Neuronal stem cell (in vitro differentiated cells): ENCODE measurements at regions not wholly inside any gene's neighbourhood (a gene's known extent, or its start where the extent isn't known, plus 50 kb on each side); places are given as distances from the start of the nearest gene placed in this dataset.

Source experiments
- DNase-seq: peaks from one replicate; pipeline ENCODE4 v3.0.0-alpha.2; 2013; ENCODE audit warnings: low spot score
- H2AFZ ChIP-seq: one replicate; pipeline ENCODE4 v1.6.1; 2013; ENCODE audit warnings: mild to moderate bottlenecking, low read length, inconsistent platforms
- H2AK5ac ChIP-seq: 2 replicates; pipeline ENCODE4 v1.6.1; 2013; ENCODE audit warnings: low read depth, mild to moderate bottlenecking, inconsistent platforms, low read length, moderate library complexity, mixed read lengths
- H2BK120ac ChIP-seq: 2 replicates; pipeline ENCODE4 v1.6.1; 2013; ENCODE audit warnings: low read depth, mild to moderate bottlenecking, inconsistent platforms, low read length, moderate library complexity, mixed read lengths
- H2BK12ac ChIP-seq: one replicate; pipeline ENCODE4 v1.6.1; 2013; ENCODE audit warnings: low read length, inconsistent platforms
- H2BK15ac ChIP-seq: 2 replicates; pipeline ENCODE4 v1.6.1; 2013; ENCODE audit warnings: mild to moderate bottlenecking, low read length, inconsistent platforms, mixed read lengths
- H2BK5ac ChIP-seq: one replicate; pipeline ENCODE4 v1.6.1; 2013; ENCODE audit warnings: inconsistent platforms, mild to moderate bottlenecking, low read length, moderate library complexity
- H3K14ac ChIP-seq: one replicate; pipeline ENCODE4 v1.6.1; 2013; ENCODE audit warnings: low read length, inconsistent platforms
- H3K18ac ChIP-seq: 2 replicates; pipeline ENCODE4 v1.6.1; 2013; ENCODE audit warnings: low read length, inconsistent platforms
- H3K23ac ChIP-seq: 2 replicates; pipeline ENCODE4 v1.6.1; 2013; ENCODE audit warnings: low read depth, mild to moderate bottlenecking, mixed read lengths, low read length, inconsistent platforms; ENCODE audit not compliant: poor library complexity
- H3K27ac ChIP-seq: replicated peaks from 3 replicates; pipeline ENCODE4 v1.5.1; 2013; ENCODE audit warnings: low read length, inconsistent platforms
- H3K27me3 ChIP-seq, 3 experiments: 2 replicates each; pipeline ENCODE4 v1.6.1; 2013; ENCODE audit warnings: low read length in 3 of 3, mild to moderate bottlenecking in 2 of 3, inconsistent platforms in 1 of 3, low read depth in 1 of 3, mixed read lengths in 1 of 3, moderate library complexity in 1 of 3; ENCODE audit not compliant: control insufficient read depth in 3 of 3, insufficient read depth in 3 of 3
- H3K36me3 ChIP-seq, 2 donors: replicated peaks in 1 of 2; 2 replicates each; pipeline ENCODE4 v1.6.1; 2013; ENCODE audit warnings: low read length in 2 of 2; ENCODE audit not compliant: control insufficient read depth in 2 of 2, insufficient read depth in 2 of 2
- H3K4ac ChIP-seq: 2 replicates; pipeline ENCODE4 v1.6.1; 2013; ENCODE audit warnings: inconsistent platforms, mild to moderate bottlenecking, low read length, moderate library complexity
- H3K4me1 ChIP-seq, 2 donors: 1 replicate in 1 of 2; 2 replicates in 1 of 2; pipeline ENCODE4 v1.6.1; 2013; ENCODE audit warnings: low read length in 2 of 2, low read depth in 1 of 2; ENCODE audit not compliant: control insufficient read depth in 2 of 2, insufficient read depth in 1 of 2
- H3K4me2 ChIP-seq: one replicate; pipeline ENCODE4 v1.6.1; 2013; ENCODE audit warnings: mild to moderate bottlenecking, low read length, inconsistent platforms; ENCODE audit not compliant: insufficient read depth, poor library complexity, severe bottlenecking
- H3K4me3 ChIP-seq, 2 donors: 2 replicates each; pipeline ENCODE4 v1.5.1; 2013; ENCODE audit warnings: low read length in 2 of 2, mild to moderate bottlenecking in 2 of 2, inconsistent platforms in 1 of 2, moderate library complexity in 1 of 2
- H3K79me1 ChIP-seq: one replicate; pipeline ENCODE4 v1.6.1; 2013; ENCODE audit warnings: low read depth, mild to moderate bottlenecking, inconsistent platforms, low read length, moderate library complexity
- H3K9ac ChIP-seq: one replicate; pipeline ENCODE4 v1.6.1; 2013; ENCODE audit warnings: mild to moderate bottlenecking, low read depth, low read length, inconsistent platforms; ENCODE audit not compliant: poor library complexity
- H3K9me3 ChIP-seq, 2 donors: replicated peaks in 1 of 2; 2 replicates each; pipeline versions ENCODE3 to v1.6.1; 2013; ENCODE audit warnings: low read length in 2 of 2, mild to moderate bottlenecking in 2 of 2, inconsistent platforms in 1 of 2, low read depth in 1 of 2, mixed read lengths in 1 of 2, moderate library complexity in 1 of 2; ENCODE audit not compliant: control insufficient read depth in 2 of 2, insufficient read depth in 1 of 2
- H4K8ac ChIP-seq: one replicate; pipeline ENCODE4 v1.6.1; 2013; ENCODE audit warnings: low read depth, mild to moderate bottlenecking, inconsistent platforms, low read length, moderate library complexity
- H4K91ac ChIP-seq: one replicate; pipeline ENCODE4 v1.6.1; 2013; ENCODE audit warnings: low read length, low read depth, mild to moderate bottlenecking, inconsistent platforms; ENCODE audit not compliant: poor library complexity
- WGBS, 2 donors: extraction: QIAGEN DNeasy Blood & Tissue Kit; methylation state at CpG; one replicate each; pipeline ENCODE4 v1.1.7; 2013; ENCODE audit warnings: missing lambda C conversion rate in 2 of 2, mixed read lengths in 1 of 2; ENCODE audit not compliant: insufficient read length in 2 of 2, insufficient replicate concordance in 1 of 2; ENCODE audit errors: extremely low coverage in 2 of 2; 5-methylcytosine and 5-hydroxymethylcytosine counted together

DNA sequence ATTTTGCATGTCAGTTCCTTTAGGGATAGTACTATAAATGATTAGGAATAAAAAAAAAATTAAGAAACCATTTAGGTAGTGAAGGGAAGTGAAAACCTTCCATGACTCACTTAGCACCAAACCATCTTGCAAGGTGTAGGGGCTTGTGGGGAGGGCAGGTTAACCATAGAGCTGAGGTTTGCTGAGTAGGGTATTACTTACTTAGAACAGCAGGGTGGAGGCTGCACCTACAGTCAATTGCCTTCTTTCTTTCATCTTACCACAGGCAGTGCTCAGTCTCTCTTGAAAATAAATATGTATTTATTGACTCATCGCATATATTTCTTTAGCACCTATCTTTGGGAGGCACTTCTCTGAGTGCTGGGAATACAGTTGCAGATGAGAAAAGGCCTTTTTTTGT, 104.9 kb upstream of the GIMD1 start:
- Histone ChIP-seq H3K4me1 (no peaks in the 10 kb centered on the region), H2AK5ac (no peak overlapping the region), H4K91ac (no peak overlapping the region), H2AFZ (no peak overlapping the region), H2BK120ac (no peak overlapping the region), H3K9ac (no peak overlapping the region), H3K23ac (no peak overlapping the region), H2BK5ac (no peak overlapping the region), H3K79me1 (no peaks in the 10 kb centered on the region), H3K27me3 (no peaks in the 10 kb centered on the region), H2BK12ac (no peak overlapping the region), H3K18ac (no peak overlapping the region), H2BK15ac (no peak overlapping the region), H4K8ac (no peak overlapping the region), H3K14ac (no peak overlapping the region), H3K4ac (no peak overlapping the region), H3K27ac (no peak overlapping the region), H3K9me3 (no peaks in the 10 kb centered on the region), H3K4me3 (no peak overlapping the region), H3K4me2 (no peak overlapping the region), H3K36me3 (no peaks in the 10 kb centered on the region)
- DNase-seq = no peak
- WGBS, 2 donors = no CpG with 5 or more reads among the region's 1 CpG

DNA sequence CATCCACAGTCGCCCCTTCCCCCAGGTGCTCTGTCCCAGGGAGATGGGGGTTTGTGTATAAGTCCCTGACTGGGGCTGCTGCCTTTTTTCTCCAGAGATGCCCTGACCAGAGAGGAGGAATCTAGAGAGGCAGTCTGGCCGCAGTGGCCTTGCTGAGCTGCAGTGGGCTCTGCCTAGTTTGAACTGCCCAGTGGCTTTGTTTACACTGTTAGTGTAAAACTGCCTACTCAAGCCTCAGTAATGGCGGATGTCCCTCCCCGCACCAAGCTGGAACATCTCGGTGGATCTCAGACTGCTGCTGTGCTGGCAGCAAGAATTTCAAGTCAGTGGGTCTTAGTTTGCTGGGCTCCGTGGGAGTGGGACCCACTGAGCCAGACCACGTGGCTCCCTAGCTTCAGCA, 102.6 kb upstream of the GIMD1 start:
- no peaks in the 10 kb centered on the region for H3K27me3 ChIP-seq
- no peak overlapping the region for H3K4ac ChIP-seq

DNA sequence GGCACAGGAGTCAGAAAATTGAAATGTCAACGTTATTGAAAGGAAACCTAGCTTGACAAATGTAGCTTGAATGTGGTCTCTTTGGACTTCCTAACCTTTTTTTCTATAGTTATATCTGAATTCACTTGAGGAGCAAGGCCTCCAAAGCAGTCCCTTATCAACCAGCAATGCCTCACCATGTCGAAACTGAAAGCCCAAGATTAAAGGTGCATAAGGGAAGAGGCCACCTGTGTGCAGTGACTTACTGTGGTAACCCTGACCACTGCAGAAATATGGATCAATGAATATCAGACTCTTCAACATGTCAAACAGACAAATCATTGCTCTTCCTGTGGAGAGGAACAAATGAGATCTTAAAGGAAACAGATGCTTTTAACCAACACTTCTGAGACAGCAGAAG, 95.0 kb upstream of the GIMD1 start:
- no CpG with 5 or more reads among the region's 2 CpGs for WGBS, 2 donors
- H3K4me3 ChIP-seq = no peak overlapping the region
- H3K14ac ChIP-seq = no peak overlapping the region
- H3K9me3 ChIP-seq = no peaks in the 10 kb centered on the region
- no peak overlapping the region for H4K8ac ChIP-seq
- H2BK5ac ChIP-seq = no peak overlapping the region
- H3K4me1 ChIP-seq = no peaks in the 10 kb centered on the region
- H3K4me2 ChIP-seq = no peak overlapping the region
- no peak overlapping the region for H2BK120ac ChIP-seq
- no peak overlapping the region for H3K23ac ChIP-seq
- no peaks in the 10 kb centered on the region for H3K27me3 ChIP-seq
- no peak overlapping the region for H4K91ac ChIP-seq
- no peak overlapping the region for H3K18ac ChIP-seq
- no peak overlapping the region for H3K9ac ChIP-seq
- no peaks in the 10 kb centered on the region for H3K36me3 ChIP-seq
- no peaks in the 10 kb centered on the region for H3K79me1 ChIP-seq
- no peak overlapping the region for H2BK12ac ChIP-seq
- no peak overlapping the region for H3K27ac ChIP-seq
- H2BK15ac ChIP-seq = no peak overlapping the region
- H2AFZ ChIP-seq = no peak overlapping the region
- H2AK5ac ChIP-seq = no peak overlapping the region
- H3K4ac ChIP-seq = no peak overlapping the region
- DNase-seq = no peak

More for the DNA sequence above, 102.6 kb upstream of the GIMD1 start:
- Histone ChIP-seq H2BK15ac (no peak overlapping the region), H3K9me3 (no peaks in the 10 kb centered on the region), H2AK5ac (no peak overlapping the region), H4K8ac (peak overlapping the region; percentile 43), H3K4me2 (no peak overlapping the region), H4K91ac (no peak overlapping the region), H3K14ac (no peak overlapping the region), H3K4me3 (no peak overlapping the region), H2BK5ac (no peak overlapping the region), H3K27ac (no peak overlapping the region), H2AFZ (no peak overlapping the region), H3K36me3 (no peaks in the 10 kb centered on the region), H3K4me1 (no peaks in the 10 kb centered on the region), H3K79me1 (no peaks in the 10 kb centered on the region), H2BK12ac (no peak overlapping the region), H3K18ac (no peak overlapping the region), H3K9ac (no peak overlapping the region), H2BK120ac (no peak overlapping the region), H3K23ac (no peak overlapping the region)
- WGBS, 2 donors = no CpG with 5 or more reads among the region's 7 CpGs
- DNase-seq = no peak

DNA sequence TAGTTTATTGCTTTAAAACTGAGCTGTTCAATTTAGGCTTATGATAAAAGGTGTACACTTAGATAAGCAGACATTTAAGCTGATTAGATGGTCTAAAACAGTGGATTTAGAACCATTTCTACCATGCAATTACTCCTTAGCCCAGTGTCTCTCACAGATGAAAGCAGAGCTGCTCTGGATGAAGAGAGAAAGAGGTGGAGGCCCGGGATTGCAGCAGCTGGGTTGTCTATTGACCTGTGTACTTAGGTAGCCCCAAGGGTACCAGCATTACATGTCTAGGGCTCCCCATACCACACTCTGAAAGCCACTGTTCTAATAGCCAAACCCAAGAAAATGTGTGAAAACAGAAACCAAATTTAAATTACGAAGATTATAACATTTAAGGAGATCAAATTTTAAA, 86.0 kb upstream of the GIMD1 start:
- Histone ChIP-seq H3K27ac (no peak overlapping the region), H2AK5ac (no peak overlapping the region), H2BK5ac (no peak overlapping the region), H2AFZ (no peak overlapping the region), H2BK15ac (no peak overlapping the region), H3K27me3 (peaks cover 0 to 1% (median 0%) of the 10 kb centered on the region in 3 experiments), H3K9ac (no peak overlapping the region), H3K36me3 (no peaks in the 10 kb centered on the region), H3K4me2 (no peak overlapping the region), H2BK12ac (no peak overlapping the region), H3K23ac (no peak overlapping the region), H3K79me1 (no peaks in the 10 kb centered on the region), H3K9me3 (no peaks in the 10 kb centered on the region), H3K4me1 (no peaks in the 10 kb centered on the region), H3K18ac (no peak overlapping the region), H2BK120ac (no peak overlapping the region), H3K4me3 (no peak overlapping the region), H3K4ac (no peak overlapping the region), H4K8ac (no peak overlapping the region), H4K91ac (no peak overlapping the region), H3K14ac (no peak overlapping the region)
- WGBS, 2 donors = no CpG with 5 or more reads among the region's 2 CpGs
- DNase-seq = no peak
